ENCODE measurements at regions not wholly inside any gene's neighbourhood (a gene's known extent, or its start where the extent isn't known, plus 50 kb on each side); places are given as distances from the start of the nearest gene placed in this dataset.

- dilution Hi-C loops (cut with MboI; ENCODE audit: extremely low pct_ligation_motif_present, low sequenced_read_pairs) = no loop called here
- H2AFZ ChIP-seq (ENCODE audit: control insufficient read depth, low read length) = no peak overlapping the region
- no peak for DNase-seq (ENCODE audit: low read depth, low spot score)
- no peaks in the 10 kb centered on the region for H3K27me3 ChIP-seq (ENCODE audit: control insufficient read depth, extremely low read depth, insufficient read depth, low read length)
- peaks cover 2% of the 10 kb centered on the region for H3K9me3 ChIP-seq (ENCODE audit: control insufficient read depth, low read depth, low read length)
- H3K4me3 ChIP-seq (ENCODE audit: control insufficient read depth in 2 of 3, extremely low read depth in 1 of 3, insufficient read depth in 2 of 3, low read depth in 1 of 3, low read length in 3 of 3) = no peak overlapping the region
- no peak overlapping the region for H3K27ac ChIP-seq (ENCODE audit: control insufficient read depth, insufficient read depth, low read length)
- TF ChIP-seq EZH2 (IDR thresholded peaks at IDR 0.05; ENCODE audit: low read length) = no peak
- no peak for TF ChIP-seq CTCF (optimal IDR thresholded peaks at IDR 0.05 in 1 of 3, IDR thresholded peaks at IDR 0.05 in 1 of 3, conservative IDR thresholded peaks at IDR 0.05 in 1 of 3; ENCODE audit: extremely low read depth in 1 of 3, insufficient read depth in 2 of 3, low read length in 3 of 3)
- FAIRE-seq = no peak
- no peak overlapping the region for H3K9ac ChIP-seq (ENCODE audit: control insufficient read depth, extremely low read depth, insufficient read depth, low read length)
- H3K9me1 ChIP-seq (ENCODE audit: control insufficient read depth, extremely low read depth, insufficient read depth, low read length) = no peaks in the 10 kb centered on the region
- no peaks in the 10 kb centered on the region for H3K4me1 ChIP-seq (ENCODE audit: control insufficient read depth, extremely low read depth, insufficient read depth, low read length)
- no peaks in the 10 kb centered on the region for H4K20me1 ChIP-seq (ENCODE audit: control insufficient read depth, extremely low read depth, insufficient read depth, low read length)
- H3K4me2 ChIP-seq (ENCODE audit: control insufficient read depth, extremely low read depth, insufficient read depth, low read depth, low read length) = no peak overlapping the region
- no peaks in the 10 kb centered on the region for H3K79me2 ChIP-seq (ENCODE audit: control insufficient read depth, insufficient read depth, low read length)
- H3K36me3 ChIP-seq (ENCODE audit: control insufficient read depth in 2 of 2, extremely low read depth in 1 of 2, insufficient read depth in 2 of 2, low read length in 2 of 2) = no peaks in the 10 kb centered on the region
These were observed 371.7 kb downstream of the SLITRK2 start for GRCh38 chrX:146189371-146189770.

DNA sequence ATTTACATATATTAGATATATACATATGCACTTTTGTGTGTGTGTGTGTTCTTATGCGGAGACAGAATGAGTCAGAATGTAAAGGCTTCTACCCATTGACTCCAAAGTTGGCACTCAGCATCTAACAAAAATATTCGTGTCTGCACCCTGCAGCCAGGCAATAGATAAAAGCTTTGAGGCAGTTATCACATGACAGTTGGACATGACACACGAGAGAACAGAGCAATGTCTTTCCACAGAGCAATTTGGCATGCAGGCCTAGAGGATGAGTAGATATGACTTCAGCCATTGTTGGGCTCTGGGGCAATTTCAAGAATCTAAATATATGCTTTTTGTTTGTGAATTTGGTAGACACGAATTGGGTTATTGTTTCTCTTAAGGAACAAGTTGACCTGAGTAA lies 391.2 kb downstream of the SLITRK2 start:
- no peaks in the 10 kb centered on the region for H3K36me3 ChIP-seq (ENCODE audit: control insufficient read depth in 2 of 2, extremely low read depth in 1 of 2, insufficient read depth in 2 of 2, low read length in 2 of 2)
- dilution Hi-C loops (cut with MboI; ENCODE audit: extremely low pct_ligation_motif_present, low sequenced_read_pairs) = no loop called here
- H3K4me2 ChIP-seq (ENCODE audit: control insufficient read depth, extremely low read depth, insufficient read depth, low read depth, low read length) = no peak overlapping the region
- H3K79me2 ChIP-seq (ENCODE audit: control insufficient read depth, insufficient read depth, low read length) = no peaks in the 10 kb centered on the region
- no peaks in the 10 kb centered on the region for H4K20me1 ChIP-seq (ENCODE audit: control insufficient read depth, extremely low read depth, insufficient read depth, low read length)
- no peaks in the 10 kb centered on the region for H3K4me1 ChIP-seq (ENCODE audit: control insufficient read depth, extremely low read depth, insufficient read depth, low read length)
- H3K9me1 ChIP-seq (ENCODE audit: control insufficient read depth, extremely low read depth, insufficient read depth, low read length) = no peaks in the 10 kb centered on the region
- FAIRE-seq (no peak), DNase-seq (ENCODE audit: low read depth, low spot score) (no peak)
- H3K9ac ChIP-seq (ENCODE audit: control insufficient read depth, extremely low read depth, insufficient read depth, low read length) = no peak overlapping the region
- no peak overlapping the region for H3K4me3 ChIP-seq (ENCODE audit: control insufficient read depth in 2 of 3, extremely low read depth in 1 of 3, insufficient read depth in 2 of 3, low read depth in 1 of 3, low read length in 3 of 3)
- H3K27ac ChIP-seq (ENCODE audit: control insufficient read depth, insufficient read depth, low read length) = no peak overlapping the region
- H2AFZ ChIP-seq (ENCODE audit: control insufficient read depth, low read length) = no peak overlapping the region
- H3K9me3 ChIP-seq (ENCODE audit: control insufficient read depth, low read depth, low read length) = peaks cover 2% of the 10 kb centered on the region
- H3K27me3 ChIP-seq (ENCODE audit: control insufficient read depth, extremely low read depth, insufficient read depth, low read length) = no peaks in the 10 kb centered on the region
- TF ChIP-seq CTCF (optimal IDR thresholded peaks at IDR 0.05 in 1 of 3, IDR thresholded peaks at IDR 0.05 in 1 of 3, conservative IDR thresholded peaks at IDR 0.05 in 1 of 3; ENCODE audit: extremely low read depth in 1 of 3, insufficient read depth in 2 of 3, low read length in 3 of 3) (no peak), EZH2 (IDR thresholded peaks at IDR 0.05; ENCODE audit: low read length) (no peak)

Data from keratinocyte (primary cell).